IMR-90 (cell line): ENCODE measurements at regions not wholly inside any gene's neighbourhood (a gene's known extent, or its start where the extent isn't known, plus 50 kb on each side); places are given as distances from the start of the nearest gene placed in this dataset.

ENCODE experiments used
- BHLHE40 ChIP-seq: fragments of 150-350 bp; IDR thresholded peaks from 2 replicates; pipeline ENCODE4 v1.6.1; 2016; ENCODE audit warnings: mild to moderate bottlenecking, low read depth, low read length
- CEBPB ChIP-seq: IDR thresholded peaks from 2 replicates; pipeline ENCODE4 v1.6.1; 2012; ENCODE audit warnings: low read depth, low read length, improper control_type of control experiment
- FOS ChIP-seq: fragments of 150-350 bp; IDR thresholded peaks from 2 replicates; pipeline ENCODE4 v1.6.1; 2016; ENCODE audit warnings: low read depth, low read length
- MAFK ChIP-seq: IDR thresholded peaks from 2 replicates; pipeline ENCODE4 v1.6.1; 2012; ENCODE audit warnings: low read depth, low read length, improper control_type of control experiment
- MAZ ChIP-seq: IDR thresholded peaks from 2 replicates; pipeline ENCODE4 v1.6.1; 2012; ENCODE audit warnings: low read depth, mild to moderate bottlenecking, low read length, improper control_type of control experiment, moderate library complexity, borderline replicate concordance
- MXI1 ChIP-seq: IDR thresholded peaks from 2 replicates; pipeline ENCODE4 v1.6.1; 2012; ENCODE audit warnings: low read depth, mild to moderate bottlenecking, low read length, moderate library complexity, borderline replicate concordance
- POLR2A ChIP-seq: IDR thresholded peaks from 2 replicates; pipeline ENCODE4 v1.6.1; 2012; ENCODE audit warnings: mild to moderate bottlenecking, low read depth, low read length
- RAD21 ChIP-seq: IDR thresholded peaks from 2 replicates; pipeline ENCODE4 v1.6.1; 2012; ENCODE audit warnings: low read length, improper control_type of control experiment
- RCOR1 ChIP-seq: IDR thresholded peaks from 2 replicates; pipeline ENCODE4 v1.6.1; 2012; ENCODE audit warnings: mild to moderate bottlenecking, low read length, improper control_type of control experiment; ENCODE audit not compliant: insufficient replicate concordance
- RFX5 ChIP-seq: IDR thresholded peaks from 2 replicates; pipeline ENCODE4 v1.8.0; 2012; ENCODE audit warnings: low read depth, mild to moderate bottlenecking, low read length, moderate library complexity
- SMC3 ChIP-seq: fragments of 150-350 bp; IDR thresholded peaks from 2 replicates; pipeline ENCODE4 v1.6.1; 2016; ENCODE audit warnings: low read depth, mild to moderate bottlenecking, antibody characterized with exemption, low read length, moderate library complexity
- TF ChIP-seq, protein P1 (sequence below): conservative IDR thresholded peaks from 2 replicates; pipeline ENCODE4 v1.5.1; 2012; ENCODE audit warnings: mild to moderate bottlenecking, low read depth, low read length, improper control_type of control experiment
- TF ChIP-seq, protein P2 (sequence below): fragments of 150-350 bp; IDR thresholded peaks from 2 replicates; pipeline ENCODE4 v1.6.1; 2016; ENCODE audit warnings: low read depth, mild to moderate bottlenecking, low read length, moderate library complexity, borderline replicate concordance
- TF ChIP-seq, protein P3 (sequence below): fragments of 150-350 bp; IDR thresholded peaks from 2 replicates; pipeline ENCODE4 v1.6.1; 2017; ENCODE audit warnings: mild to moderate bottlenecking, antibody characterized with exemption, low read length, low read depth

DNA sequence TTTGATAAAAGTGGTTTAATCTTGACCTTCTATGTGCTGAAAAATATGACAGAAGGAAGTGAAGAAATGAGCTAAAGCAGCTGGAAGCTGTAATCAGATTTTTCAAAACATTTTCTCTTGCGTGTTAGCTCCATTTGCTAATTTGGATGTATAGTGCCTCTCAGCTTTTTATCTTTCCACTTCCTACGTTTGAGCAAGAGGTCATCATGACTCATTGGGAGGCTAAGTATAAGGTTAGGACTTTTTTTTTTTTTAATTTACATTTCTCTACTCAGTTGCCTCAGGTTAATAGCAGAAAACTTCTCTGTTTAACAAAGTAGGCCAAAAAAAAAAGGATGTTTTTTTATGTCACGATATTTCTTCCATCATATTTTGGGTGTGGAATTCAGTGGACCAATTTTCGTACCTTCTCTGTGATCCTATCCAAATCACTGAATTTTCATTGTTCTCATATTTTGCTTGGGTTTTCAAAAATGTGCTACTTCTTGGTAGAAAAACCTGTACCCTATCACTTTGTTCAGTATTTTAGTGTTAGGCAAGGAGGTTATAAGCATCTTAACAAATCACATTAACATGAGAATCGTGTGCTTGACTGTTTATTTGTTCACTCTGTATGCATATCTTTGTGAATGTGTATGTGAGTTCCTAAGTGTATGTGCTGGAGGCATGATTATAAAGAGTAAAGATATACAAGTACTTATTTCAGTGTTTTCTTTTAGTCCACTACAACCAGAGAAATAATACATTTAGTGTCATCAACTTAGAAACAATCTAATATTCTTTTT lies 1028.3 kb upstream of the EYS start:
- TF ChIP-seq, protein P1, sequence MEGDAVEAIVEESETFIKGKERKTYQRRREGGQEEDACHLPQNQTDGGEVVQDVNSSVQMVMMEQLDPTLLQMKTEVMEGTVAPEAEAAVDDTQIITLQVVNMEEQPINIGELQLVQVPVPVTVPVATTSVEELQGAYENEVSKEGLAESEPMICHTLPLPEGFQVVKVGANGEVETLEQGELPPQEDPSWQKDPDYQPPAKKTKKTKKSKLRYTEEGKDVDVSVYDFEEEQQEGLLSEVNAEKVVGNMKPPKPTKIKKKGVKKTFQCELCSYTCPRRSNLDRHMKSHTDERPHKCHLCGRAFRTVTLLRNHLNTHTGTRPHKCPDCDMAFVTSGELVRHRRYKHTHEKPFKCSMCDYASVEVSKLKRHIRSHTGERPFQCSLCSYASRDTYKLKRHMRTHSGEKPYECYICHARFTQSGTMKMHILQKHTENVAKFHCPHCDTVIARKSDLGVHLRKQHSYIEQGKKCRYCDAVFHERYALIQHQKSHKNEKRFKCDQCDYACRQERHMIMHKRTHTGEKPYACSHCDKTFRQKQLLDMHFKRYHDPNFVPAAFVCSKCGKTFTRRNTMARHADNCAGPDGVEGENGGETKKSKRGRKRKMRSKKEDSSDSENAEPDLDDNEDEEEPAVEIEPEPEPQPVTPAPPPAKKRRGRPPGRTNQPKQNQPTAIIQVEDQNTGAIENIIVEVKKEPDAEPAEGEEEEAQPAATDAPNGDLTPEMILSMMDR, result no peak
- TF ChIP-seq POLR2A (no peak), BHLHE40 (no peak), MAFK (no peak), FOS (no peak), RFX5 (no peak), RAD21 (no peak), MXI1 (no peak), SMC3 (no peak), MAZ (no peak), RCOR1 (no peak), CEBPB (no peak)
- TF ChIP-seq, protein P2, sequence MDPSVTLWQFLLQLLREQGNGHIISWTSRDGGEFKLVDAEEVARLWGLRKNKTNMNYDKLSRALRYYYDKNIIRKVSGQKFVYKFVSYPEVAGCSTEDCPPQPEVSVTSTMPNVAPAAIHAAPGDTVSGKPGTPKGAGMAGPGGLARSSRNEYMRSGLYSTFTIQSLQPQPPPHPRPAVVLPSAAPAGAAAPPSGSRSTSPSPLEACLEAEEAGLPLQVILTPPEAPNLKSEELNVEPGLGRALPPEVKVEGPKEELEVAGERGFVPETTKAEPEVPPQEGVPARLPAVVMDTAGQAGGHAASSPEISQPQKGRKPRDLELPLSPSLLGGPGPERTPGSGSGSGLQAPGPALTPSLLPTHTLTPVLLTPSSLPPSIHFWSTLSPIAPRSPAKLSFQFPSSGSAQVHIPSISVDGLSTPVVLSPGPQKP, result no peak
- TF ChIP-seq, protein P3, sequence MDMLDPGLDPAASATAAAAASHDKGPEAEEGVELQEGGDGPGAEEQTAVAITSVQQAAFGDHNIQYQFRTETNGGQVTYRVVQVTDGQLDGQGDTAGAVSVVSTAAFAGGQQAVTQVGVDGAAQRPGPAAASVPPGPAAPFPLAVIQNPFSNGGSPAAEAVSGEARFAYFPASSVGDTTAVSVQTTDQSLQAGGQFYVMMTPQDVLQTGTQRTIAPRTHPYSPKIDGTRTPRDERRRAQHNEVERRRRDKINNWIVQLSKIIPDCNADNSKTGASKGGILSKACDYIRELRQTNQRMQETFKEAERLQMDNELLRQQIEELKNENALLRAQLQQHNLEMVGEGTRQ, result no peak
